GM19351 (cell line): ENCODE measurements at regions not wholly inside any gene's neighbourhood (a gene's known extent, or its start where the extent isn't known, plus 50 kb on each side); places are given as distances from the start of the nearest gene placed in this dataset.

Source experiments
- ATAC-seq: cut with Tn5 transposase; IDR thresholded peaks from one replicate; pipeline ENCODE4 v1.9.1; 2021; ENCODE audit warnings: mild to moderate bottlenecking, moderate library complexity; ENCODE audit not compliant: unreplicated experiment

- ATAC-seq: no peak
Observed at GRCh38 chr1:232522189-232522588, 107.7 kb downstream of the SIPA1L2 start.

GRCh38 chr1:232521660-232522059 lies 108.3 kb downstream of the SIPA1L2 start:
- no peak for ATAC-seq

- ATAC-seq: no peak
Observed at GRCh38 chr1:232519186-232519585, 110.7 kb downstream of the SIPA1L2 start.

GRCh38 chr1:232518349-232518748 lies 111.6 kb downstream of the SIPA1L2 start:
- ATAC-seq: no peak

- ATAC-seq: no peak
Observed at GRCh38 chr1:232517204-232517603, 112.7 kb downstream of the SIPA1L2 start.

GRCh38 chr1:232515706-232516105 lies 114.2 kb downstream of the SIPA1L2 start:
- ATAC-seq: no peak

GRCh38 chr1:232512712-232513111 lies 117.2 kb downstream of the SIPA1L2 start:
- no peak for ATAC-seq

- ATAC-seq: no peak
Observed at GRCh38 chr1:232511172-232511571, 118.8 kb downstream of the SIPA1L2 start.

GRCh38 chr1:232510367-232511110 lies 119.4 kb downstream of the SIPA1L2 start:
- ATAC-seq: no peak

- no peak for ATAC-seq
Observed at GRCh38 chr1:232509570-232509969, 120.4 kb downstream of the SIPA1L2 start.

GRCh38 chr1:232508130-232508701 lies 121.7 kb downstream of the SIPA1L2 start:
- ATAC-seq: no peak

GRCh38 chr1:232507571-232507970 lies 122.4 kb downstream of the SIPA1L2 start:
- ATAC-seq: no peak

GRCh38 chr1:232505884-232506283 lies 124.0 kb downstream of the SIPA1L2 start:
- no peak for ATAC-seq

- ATAC-seq: no peak
Observed at GRCh38 chr1:232504651-232505050, 125.3 kb downstream of the SIPA1L2 start.

- ATAC-seq: no peak
Observed at GRCh38 chr1:232503497-232503896, 126.4 kb downstream of the SIPA1L2 start.

- no peak for ATAC-seq
Observed at GRCh38 chr1:232501854-232502253, 128.1 kb downstream of the SIPA1L2 start.

GRCh38 chr1:232499188-232499587 lies 130.7 kb downstream of the SIPA1L2 start:
- no peak for ATAC-seq

GRCh38 chr1:232493869-232494268 lies 136.1 kb downstream of the SIPA1L2 start:
- ATAC-seq: no peak

- ATAC-seq: no peak
Observed at GRCh38 chr1:232489256-232489655, 140.7 kb downstream of the SIPA1L2 start.

- no peak for ATAC-seq
Observed at GRCh38 chr1:232487236-232487635, 142.7 kb downstream of the SIPA1L2 start.

- ATAC-seq: no peak
Observed at GRCh38 chr1:232486454-232487207, 143.3 kb downstream of the SIPA1L2 start.

- ATAC-seq: no peak
Observed at GRCh38 chr1:232486006-232486405, 143.9 kb downstream of the SIPA1L2 start.
